HCEC 1CT (cell line): ENCODE measurements at regions not wholly inside any gene's neighbourhood (a gene's known extent, or its start where the extent isn't known, plus 50 kb on each side); places are given as distances from the start of the nearest gene placed in this dataset.

Experiments
- DNase-seq: peaks from one replicate; pipeline ENCODE4 v3.0.0-alpha.2; 2017

GRCh38 chr10:10925667-10926066 lies 92.0 kb upstream of the CELF2 start:
- no peak for DNase-seq

GRCh38 chr10:10927608-10928007 lies 90.1 kb upstream of the CELF2 start:
- DNase-seq, result no peak

- no peak for DNase-seq
Measured at GRCh38 chr10:10930979-10931743, 86.5 kb upstream of the CELF2 start.

DNA sequence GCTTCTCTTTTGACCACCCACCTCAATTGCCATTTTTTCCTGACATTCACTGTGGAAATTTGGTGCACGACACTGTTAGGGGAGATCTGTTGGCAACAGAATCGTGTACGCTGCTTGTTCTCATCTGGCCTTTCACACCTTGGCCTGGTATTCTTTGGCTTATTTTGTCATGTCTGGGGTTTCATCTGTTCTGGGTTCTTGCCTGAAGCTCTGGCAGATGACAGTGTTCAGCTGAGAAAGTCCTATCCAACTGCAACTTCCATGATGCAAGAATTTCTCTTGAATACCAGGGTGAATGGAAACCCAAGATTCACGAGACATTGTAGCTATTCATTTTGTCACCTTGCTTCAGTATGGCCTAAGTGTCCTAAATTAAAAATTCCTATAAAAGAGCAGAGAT lies 82.6 kb upstream of the CELF2 start:
- DNase-seq, result no peak

DNA sequence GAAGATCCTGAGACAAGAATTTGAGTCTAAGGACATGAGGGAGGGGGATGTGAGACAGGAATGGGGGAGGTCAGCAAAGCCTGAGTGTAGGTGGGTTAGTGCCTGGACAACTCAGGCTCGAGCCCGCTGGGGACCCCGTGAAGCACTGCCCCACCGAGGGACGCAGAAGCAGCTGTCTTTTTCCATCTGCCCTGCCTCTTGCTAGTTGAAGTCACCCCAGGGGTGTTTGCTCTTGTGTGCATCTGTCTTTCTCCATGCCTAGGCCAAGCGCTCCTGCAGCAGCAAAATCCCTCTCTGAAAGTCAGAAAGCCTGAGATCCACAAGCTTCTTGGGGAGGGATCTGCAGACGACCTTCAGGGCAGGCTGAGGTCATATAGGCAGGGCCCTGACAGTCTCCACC lies 79.0 kb upstream of the CELF2 start:
- no peak for DNase-seq

- DNase-seq, result no peak
Measured at GRCh38 chr10:10941127-10941730, 76.4 kb upstream of the CELF2 start.

DNA sequence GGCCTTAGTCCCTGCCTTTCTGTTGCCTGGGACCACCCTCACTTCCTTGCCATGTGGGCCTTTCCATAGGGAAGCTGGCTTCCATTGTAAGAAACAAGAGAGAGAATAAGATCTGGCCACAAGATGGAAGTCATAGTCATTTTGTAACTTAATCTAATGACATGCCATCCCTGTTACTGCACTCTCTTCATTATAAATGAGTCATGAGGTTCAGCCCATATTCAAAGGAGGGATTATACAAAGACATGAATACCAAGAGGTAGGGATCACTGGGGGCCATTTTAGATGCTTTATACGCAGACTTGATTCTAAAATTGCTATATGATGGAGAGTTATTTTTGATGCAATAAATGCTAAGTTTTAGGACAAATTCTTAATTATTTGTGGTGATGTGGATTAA lies 75.2 kb upstream of the CELF2 start:
- peak; percentile 8 for DNase-seq

GRCh38 chr10:10946081-10946480 lies 71.6 kb upstream of the CELF2 start:
- DNase-seq, result no peak

DNA sequence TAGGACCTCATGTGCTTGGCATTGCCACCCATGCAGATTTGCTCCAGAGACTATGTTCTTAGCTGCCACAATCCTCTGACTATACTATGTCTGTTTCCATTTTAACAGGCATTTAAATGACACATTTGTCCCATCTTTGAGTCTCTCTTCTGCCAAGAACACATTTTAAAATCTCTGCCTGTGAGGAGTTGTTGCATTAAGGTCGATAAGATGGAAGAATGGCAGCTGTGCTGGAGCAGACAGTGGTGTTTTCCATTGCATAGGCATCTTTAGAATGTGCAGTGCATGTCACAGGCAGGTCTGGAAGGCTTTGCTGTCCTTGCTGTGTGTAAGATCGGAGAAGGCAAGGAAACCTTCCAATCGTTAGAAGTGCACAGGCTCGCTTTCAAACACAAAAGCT lies 70.9 kb upstream of the CELF2 start:
- no peak for DNase-seq

GRCh38 chr10:10951675-10952074 lies 66.0 kb upstream of the CELF2 start:
- no peak for DNase-seq

DNA sequence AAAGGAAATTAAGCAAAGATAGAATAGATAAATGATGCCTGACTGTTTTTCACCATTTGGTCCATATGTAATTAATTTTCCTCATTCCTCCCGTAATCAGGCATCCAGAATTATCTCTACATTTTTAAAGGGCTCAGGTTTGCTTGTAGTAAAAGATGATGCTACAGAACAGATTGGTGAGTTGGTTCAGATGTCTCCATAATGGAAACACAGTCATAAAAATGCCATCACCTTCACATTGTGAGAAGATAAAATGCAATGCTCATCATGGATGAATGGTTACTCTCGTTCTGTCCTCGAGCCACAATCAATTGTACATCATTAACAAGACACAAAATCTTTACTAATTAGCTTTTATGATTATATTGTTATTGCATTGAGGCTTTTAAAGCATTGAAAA lies 64.9 kb upstream of the CELF2 start:
- DNase-seq, result no peak

GRCh38 chr10:10956681-10957542 lies 60.8 kb upstream of the CELF2 start:
- no peak for DNase-seq

DNA sequence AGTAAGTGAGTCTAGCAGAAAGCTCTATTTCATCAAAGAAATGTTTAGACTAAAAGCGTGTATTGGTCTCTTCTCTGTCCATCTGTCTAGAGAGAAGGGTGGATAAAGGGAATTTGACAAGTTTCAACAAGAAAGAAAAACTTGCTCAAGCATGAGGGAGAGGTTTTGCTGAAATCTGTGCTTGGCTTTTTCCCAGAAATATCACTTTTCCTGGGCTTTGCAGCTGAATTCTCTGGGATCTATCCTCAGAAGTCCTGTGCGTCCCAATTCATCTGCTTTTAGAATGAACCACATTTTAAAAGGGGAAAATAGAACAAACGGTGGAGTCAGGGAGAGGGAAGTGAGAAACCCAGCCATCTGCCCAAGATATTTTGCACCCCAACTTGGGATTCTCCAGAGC lies 59.6 kb upstream of the CELF2 start:
- DNase-seq, result no peak

- no peak for DNase-seq
Measured at GRCh38 chr10:10959666-10960065, 58.0 kb upstream of the CELF2 start.

DNA sequence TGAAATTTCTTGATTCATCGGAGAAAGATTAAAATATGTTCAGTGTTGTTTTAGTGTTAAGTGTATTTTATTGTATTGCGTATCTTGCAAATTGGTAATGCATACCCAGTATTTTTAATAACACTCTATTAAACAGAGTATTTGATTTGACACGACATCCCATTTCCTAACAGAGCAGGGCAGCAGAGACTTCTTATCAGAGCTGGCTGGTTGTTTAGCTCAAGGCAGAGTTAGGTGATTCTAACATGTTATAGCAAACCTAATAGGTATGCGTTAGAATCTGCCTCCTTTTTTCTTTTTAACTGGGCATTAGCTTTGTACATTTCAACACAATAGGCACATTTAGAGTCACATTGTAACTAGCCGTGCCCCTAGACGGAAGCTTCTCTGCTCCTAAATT lies 57.1 kb upstream of the CELF2 start:
- DNase-seq, result no peak

GRCh38 chr10:10961072-10961471 lies 56.6 kb upstream of the CELF2 start:
- no peak for DNase-seq

DNA sequence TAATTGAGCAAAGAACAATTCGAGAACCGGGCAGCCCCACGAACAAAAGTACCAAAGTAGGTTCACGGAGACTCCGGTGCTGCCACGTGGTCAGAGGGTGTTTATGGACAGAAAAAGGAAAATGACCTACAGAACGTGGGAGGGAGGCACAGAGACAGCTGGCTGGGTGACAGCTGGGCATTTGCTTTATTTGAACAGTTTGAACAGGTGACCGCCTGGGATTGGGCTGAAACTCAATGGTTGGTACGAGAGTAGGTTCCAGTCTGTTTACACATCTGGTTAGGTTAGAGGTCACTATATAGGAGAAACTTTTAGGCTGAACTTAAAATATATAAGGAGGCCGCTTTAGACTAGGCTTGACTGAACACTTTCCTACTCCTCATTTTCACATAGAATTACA lies 50.6 kb upstream of the CELF2 start:
- no peak for DNase-seq

GRCh38 chr10:10967581-10968256 lies 50.0 kb upstream of the CELF2 start:
- DNase-seq, result no peak
